ENCODE measurements at regions not wholly inside any gene's neighbourhood (a gene's known extent, or its start where the extent isn't known, plus 50 kb on each side); places are given as distances from the start of the nearest gene placed in this dataset.
A peak's percentile ranks its signal among the peaks of the same experiment; 100 is the strongest.
"Not testable (repeated sequence)": the region's sequence is repeated elsewhere in the genome, so short reads cannot be mapped to it uniquely, and the experiment has no call there.

GRCh38 chr3:43236008-43236407 is 50.3 kb upstream of the SNRK start:
- DNase-seq (ENCODE audit: low spot score): peak; percentile 32

- DNase-seq (ENCODE audit: low spot score): no peak
Observed at GRCh38 chr3:43233062-43233461, 53.3 kb upstream of the SNRK start.

GRCh38 chr3:43231276-43232000 is 54.9 kb upstream of the SNRK start:
- DNase-seq (ENCODE audit: low spot score): no peak

GRCh38 chr3:43229865-43230264 is 56.5 kb upstream of the SNRK start:
- DNase-seq (ENCODE audit: low spot score): not testable (repeated sequence)

- not testable (repeated sequence) for DNase-seq (ENCODE audit: low spot score)
Observed at GRCh38 chr3:43227685-43228084, 58.7 kb upstream of the SNRK start.

GRCh38 chr3:43224405-43225073 is 61.8 kb upstream of the SNRK start:
- no peak for DNase-seq (ENCODE audit: low spot score)

GRCh38 chr3:43223670-43224364 is 62.5 kb upstream of the SNRK start:
- DNase-seq (ENCODE audit: low spot score): no peak

GRCh38 chr3:43222590-43222989 is 63.8 kb upstream of the SNRK start:
- DNase-seq (ENCODE audit: low spot score): no peak

- peak; percentile 16 for DNase-seq (ENCODE audit: low spot score)
Observed at GRCh38 chr3:43221076-43221475, 65.3 kb upstream of the SNRK start.

- DNase-seq (ENCODE audit: low spot score): peak; percentile 58
Observed at GRCh38 chr3:43219616-43220015, 66.7 kb upstream of the SNRK start.

- DNase-seq (ENCODE audit: low spot score): no peak
Observed at GRCh38 chr3:43218921-43219320, 67.4 kb upstream of the SNRK start.

GRCh38 chr3:43218156-43218555 is 68.2 kb upstream of the SNRK start:
- DNase-seq (ENCODE audit: low spot score): no peak

- DNase-seq (ENCODE audit: low spot score): peak; percentile 13
Observed at GRCh38 chr3:43217633-43218032, 68.7 kb upstream of the SNRK start.

- no peak for DNase-seq (ENCODE audit: low spot score)
Observed at GRCh38 chr3:43217206-43217605, 69.1 kb upstream of the SNRK start.

GRCh38 chr3:43215663-43216275 is 70.6 kb upstream of the SNRK start:
- peak; percentile 22 for DNase-seq (ENCODE audit: low spot score)

GRCh38 chr3:43215138-43215537 is 71.2 kb upstream of the SNRK start:
- DNase-seq (ENCODE audit: low spot score): no peak

GRCh38 chr3:43214616-43215015 is 71.7 kb upstream of the SNRK start:
- DNase-seq (ENCODE audit: low spot score): peak; percentile 92

GRCh38 chr3:43213631-43214030 is 72.7 kb upstream of the SNRK start:
- peak; percentile 92 for DNase-seq (ENCODE audit: low spot score)

- peak; percentile 85 for DNase-seq (ENCODE audit: low spot score)
Observed at GRCh38 chr3:43212914-43213611, 73.3 kb upstream of the SNRK start.

- DNase-seq (ENCODE audit: low spot score): no peak
Observed at GRCh38 chr3:43211681-43212080, 74.7 kb upstream of the SNRK start.

- DNase-seq (ENCODE audit: low spot score): no peak
Observed at GRCh38 chr3:43210049-43211027, 76.0 kb upstream of the SNRK start.
